ENCODE measurements at regions not wholly inside any gene's neighbourhood (a gene's known extent, or its start where the extent isn't known, plus 50 kb on each side); places are given as distances from the start of the nearest gene placed in this dataset.

GRCh38 chr13:83077499-83077898 lies 804.8 kb downstream of the SLITRK1 start:
- TF ChIP-seq CTCF (IDR thresholded peaks at IDR 0.05): no peak
- no peak for TF ChIP-seq EZH2 (IDR thresholded peaks at IDR 0.05; ENCODE audit: borderline replicate concordance, insufficient read depth, low read depth, low read length, poor library complexity, severe bottlenecking)
